ENCODE measurements at regions not wholly inside any gene's neighbourhood (a gene's known extent, or its start where the extent isn't known, plus 50 kb on each side); places are given as distances from the start of the nearest gene placed in this dataset.

DNA sequence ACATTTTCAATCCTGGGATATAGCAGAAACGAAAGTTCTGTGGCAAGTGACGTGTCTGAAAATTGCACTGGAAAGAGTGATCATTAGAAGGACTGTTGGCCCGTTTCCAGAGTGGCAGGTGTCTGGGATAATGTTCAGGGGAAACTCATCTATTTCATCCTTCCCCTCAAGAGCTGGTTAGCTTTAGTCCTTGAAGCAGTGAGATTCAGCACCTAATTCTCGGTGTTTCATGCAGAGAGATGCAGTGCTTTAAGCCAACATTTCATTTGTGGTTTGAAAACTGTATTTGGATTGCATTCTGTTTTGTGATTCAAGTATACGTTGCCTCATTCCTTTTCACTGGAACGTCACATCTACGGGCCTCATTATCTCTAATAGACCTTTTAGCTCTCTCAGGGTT lies 205.0 kb upstream of the RAG2 start:
- TF ChIP-seq POLR2A (IDR thresholded peaks at IDR 0.05) (no peak), POLR2AphosphoS5 (IDR thresholded peaks at IDR 0.05) (no peak)
- TF ChIP-seq, protein P1, sequence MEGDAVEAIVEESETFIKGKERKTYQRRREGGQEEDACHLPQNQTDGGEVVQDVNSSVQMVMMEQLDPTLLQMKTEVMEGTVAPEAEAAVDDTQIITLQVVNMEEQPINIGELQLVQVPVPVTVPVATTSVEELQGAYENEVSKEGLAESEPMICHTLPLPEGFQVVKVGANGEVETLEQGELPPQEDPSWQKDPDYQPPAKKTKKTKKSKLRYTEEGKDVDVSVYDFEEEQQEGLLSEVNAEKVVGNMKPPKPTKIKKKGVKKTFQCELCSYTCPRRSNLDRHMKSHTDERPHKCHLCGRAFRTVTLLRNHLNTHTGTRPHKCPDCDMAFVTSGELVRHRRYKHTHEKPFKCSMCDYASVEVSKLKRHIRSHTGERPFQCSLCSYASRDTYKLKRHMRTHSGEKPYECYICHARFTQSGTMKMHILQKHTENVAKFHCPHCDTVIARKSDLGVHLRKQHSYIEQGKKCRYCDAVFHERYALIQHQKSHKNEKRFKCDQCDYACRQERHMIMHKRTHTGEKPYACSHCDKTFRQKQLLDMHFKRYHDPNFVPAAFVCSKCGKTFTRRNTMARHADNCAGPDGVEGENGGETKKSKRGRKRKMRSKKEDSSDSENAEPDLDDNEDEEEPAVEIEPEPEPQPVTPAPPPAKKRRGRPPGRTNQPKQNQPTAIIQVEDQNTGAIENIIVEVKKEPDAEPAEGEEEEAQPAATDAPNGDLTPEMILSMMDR (IDR thresholded peaks at IDR 0.05 in 8 of 11, conservative IDR thresholded peaks at IDR 0.05 in 3 of 11), result no peak

Data from spleen (tissue), 7 donors.